RWPE1 (cell line): ENCODE measurements at regions not wholly inside any gene's neighbourhood (a gene's known extent, or its start where the extent isn't known, plus 50 kb on each side); places are given as distances from the start of the nearest gene placed in this dataset.

Source experiments
- CTCF ChIA-PET: fragments of 350-600 bp; sonication (Branson Sonifier 250); formaldehyde crosslinking; extraction: SDS; loops from one replicate; lab custom pipeline; 2021; lab: Yijun Ruan, JAX
- POLR2A ChIA-PET: fragments of 400-600 bp; formaldehyde crosslinking; extraction: SDS; loops from one replicate; lab custom pipeline; 2020; ENCODE audit warnings: antibody characterized with exemption; ENCODE audit not compliant: low non-redundant PET; lab: Yijun Ruan, JAX
- DNase-seq: peaks from one replicate; pipeline ENCODE4 v3.0.0; 2012; ENCODE audit warnings: low spot score
- H3K27ac ChIP-seq: fragments of 450-650 bp; 2 replicates; pipeline ENCODE4 v1.5.1; 2017
- TF ChIP-seq, protein P1 (sequence below): fragments of 450-650 bp; conservative IDR thresholded peaks from 2 replicates; pipeline ENCODE4 v1.5.1; 2017; ENCODE audit warnings: low read depth, mild to moderate bottlenecking

DNA sequence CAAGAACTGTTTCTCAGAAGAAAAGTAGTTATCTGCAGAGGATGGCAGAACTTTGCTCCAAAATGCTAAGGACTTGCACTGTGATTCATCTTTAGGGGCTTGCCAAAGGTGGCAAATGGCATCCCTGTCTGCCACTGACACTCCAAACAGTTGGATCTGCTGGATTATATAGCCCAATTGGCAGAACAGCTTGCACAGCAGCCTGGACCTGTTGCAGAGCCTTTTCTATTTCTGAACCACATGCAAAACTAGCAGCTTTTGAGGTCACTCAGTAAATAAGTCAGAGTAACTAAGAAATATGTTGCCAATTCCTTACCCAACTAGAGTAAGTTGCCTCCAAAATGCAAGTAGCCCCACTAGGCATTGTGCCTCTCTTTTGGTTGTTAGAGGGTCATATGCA, 397.5 kb upstream of the NOVA1 start:
- H3K27ac ChIP-seq, result no peak overlapping the region
- CTCF ChIA-PET, result no interaction called here
- POLR2A ChIA-PET, result no interaction called here
- no peak for DNase-seq
- TF ChIP-seq, protein P1, sequence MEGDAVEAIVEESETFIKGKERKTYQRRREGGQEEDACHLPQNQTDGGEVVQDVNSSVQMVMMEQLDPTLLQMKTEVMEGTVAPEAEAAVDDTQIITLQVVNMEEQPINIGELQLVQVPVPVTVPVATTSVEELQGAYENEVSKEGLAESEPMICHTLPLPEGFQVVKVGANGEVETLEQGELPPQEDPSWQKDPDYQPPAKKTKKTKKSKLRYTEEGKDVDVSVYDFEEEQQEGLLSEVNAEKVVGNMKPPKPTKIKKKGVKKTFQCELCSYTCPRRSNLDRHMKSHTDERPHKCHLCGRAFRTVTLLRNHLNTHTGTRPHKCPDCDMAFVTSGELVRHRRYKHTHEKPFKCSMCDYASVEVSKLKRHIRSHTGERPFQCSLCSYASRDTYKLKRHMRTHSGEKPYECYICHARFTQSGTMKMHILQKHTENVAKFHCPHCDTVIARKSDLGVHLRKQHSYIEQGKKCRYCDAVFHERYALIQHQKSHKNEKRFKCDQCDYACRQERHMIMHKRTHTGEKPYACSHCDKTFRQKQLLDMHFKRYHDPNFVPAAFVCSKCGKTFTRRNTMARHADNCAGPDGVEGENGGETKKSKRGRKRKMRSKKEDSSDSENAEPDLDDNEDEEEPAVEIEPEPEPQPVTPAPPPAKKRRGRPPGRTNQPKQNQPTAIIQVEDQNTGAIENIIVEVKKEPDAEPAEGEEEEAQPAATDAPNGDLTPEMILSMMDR, result no peak

DNA sequence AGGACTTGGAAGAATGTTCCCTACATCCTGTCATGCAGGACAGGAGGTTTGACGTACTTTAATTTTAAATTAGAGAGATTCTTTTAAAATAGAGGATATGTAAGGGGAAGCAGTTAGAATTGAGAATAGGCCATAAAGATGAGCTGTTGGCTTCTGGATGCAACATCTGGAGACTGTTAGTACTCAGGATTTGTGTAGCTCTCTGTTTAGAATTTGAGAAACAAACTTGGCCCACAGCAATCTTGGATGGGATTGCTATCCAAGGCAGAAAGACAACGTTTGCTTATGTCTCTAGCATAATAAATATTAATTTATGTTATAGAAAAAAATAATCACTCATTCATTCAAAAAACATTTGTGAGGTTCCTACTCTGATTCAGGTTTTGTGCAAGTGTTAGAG, 398.4 kb upstream of the NOVA1 start:
- POLR2A ChIA-PET, result no interaction called here
- TF ChIP-seq, protein P1, result no peak
- CTCF ChIA-PET, result interaction anchor here (0.6 kb wide), 1 partner anchor 11 kb away, joined by 3 read pairs; no protein-coding TSS in a partner anchor
- no peak for DNase-seq
- H3K27ac ChIP-seq, result no peak overlapping the region

DNA sequence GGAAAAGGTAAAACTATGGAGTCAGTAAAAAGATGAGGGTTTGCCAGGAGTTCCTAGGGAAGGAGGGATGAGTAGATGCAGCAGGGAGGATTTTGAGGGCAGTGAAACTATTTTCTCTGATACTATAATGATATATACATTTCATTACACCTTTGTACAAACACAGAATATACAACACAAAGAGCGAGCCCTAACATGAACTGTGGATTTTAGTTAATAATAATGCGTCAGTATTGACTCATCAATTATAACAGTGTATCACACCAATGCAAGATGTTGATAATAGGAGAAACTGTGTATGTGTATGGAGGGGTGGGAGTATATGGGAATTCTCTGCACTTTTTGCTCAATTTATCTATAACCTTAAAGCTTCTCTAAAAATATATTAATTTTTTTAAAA, 404.3 kb upstream of the NOVA1 start:
- peak; percentile 10 for DNase-seq
- TF ChIP-seq, protein P1, result no peak
- ChIA-PET POLR2A (no interaction called here), CTCF (no interaction called here)
- no peak overlapping the region for H3K27ac ChIP-seq

DNA sequence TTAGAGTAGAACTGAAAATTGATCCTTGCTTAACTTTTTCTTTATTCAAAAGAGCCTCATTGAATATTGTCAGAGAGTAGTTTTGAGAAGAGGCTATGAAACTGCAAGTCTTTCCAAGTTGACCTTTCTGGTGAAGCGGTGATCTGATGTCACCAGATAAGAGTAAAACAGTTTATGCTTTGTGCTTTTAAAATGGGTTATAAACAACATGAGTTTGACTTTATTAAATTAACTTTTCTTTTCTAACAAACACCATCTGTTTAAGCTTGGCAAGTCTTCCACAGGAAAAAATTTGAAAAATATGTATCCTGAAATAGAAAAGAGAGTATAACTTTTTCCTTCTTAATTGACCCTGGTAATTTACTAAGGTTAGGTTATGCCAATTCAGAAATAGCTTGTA, 408.7 kb upstream of the NOVA1 start:
- no peak for DNase-seq
- POLR2A ChIA-PET, result no interaction called here
- H3K27ac ChIP-seq, result no peak overlapping the region
- CTCF ChIA-PET, result no interaction called here
- TF ChIP-seq, protein P1, result no peak

DNA sequence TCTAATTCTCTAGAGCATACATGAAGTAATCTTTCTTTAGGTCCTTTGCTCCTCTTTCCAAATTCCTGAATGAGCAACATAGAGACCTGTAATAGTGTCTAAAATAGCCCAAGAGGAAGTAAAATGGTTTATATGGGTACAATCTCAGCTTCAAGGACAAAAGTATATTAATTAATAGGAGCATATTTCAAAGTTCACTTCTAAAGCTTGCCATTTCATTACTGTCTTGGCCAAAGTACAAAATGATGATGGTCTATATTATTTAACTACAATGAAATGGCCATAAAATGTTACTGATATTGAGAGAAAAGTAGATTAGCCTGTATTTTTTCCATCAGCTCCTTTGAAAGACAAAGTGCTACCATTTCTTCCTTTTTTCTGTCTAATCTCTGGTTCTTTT, 410.4 kb upstream of the NOVA1 start:
- TF ChIP-seq, protein P1, result no peak
- CTCF ChIA-PET, result no interaction called here
- H3K27ac ChIP-seq, result no peak overlapping the region
- no peak for DNase-seq
- POLR2A ChIA-PET, result interaction anchor here (0.6 kb wide), 1 partner anchor 90 kb away, joined by 3 read pairs; no protein-coding TSS in a partner anchor

DNA sequence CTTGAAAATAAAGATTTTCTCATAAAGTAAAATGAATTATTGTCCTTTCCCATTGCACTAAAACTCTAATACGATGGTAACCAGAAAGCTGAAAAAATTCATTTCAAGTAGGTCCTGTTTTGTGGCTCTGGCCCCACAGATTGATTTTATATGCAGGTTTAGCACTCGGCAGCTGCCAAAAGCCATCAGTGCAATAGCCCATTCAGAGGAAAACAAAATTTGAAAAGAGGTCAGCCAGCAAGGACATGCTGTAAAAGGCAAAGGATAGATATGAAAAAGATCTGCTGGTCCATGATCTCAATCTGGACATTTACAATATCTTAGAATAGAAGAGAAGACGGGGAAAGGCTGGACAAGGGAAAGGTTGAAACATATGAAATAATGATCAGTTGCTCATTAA, 414.8 kb upstream of the NOVA1 start:
- no peak for DNase-seq
- H3K27ac ChIP-seq, result no peak overlapping the region
- ChIA-PET CTCF (no interaction called here), POLR2A (no interaction called here)
- TF ChIP-seq, protein P1, result no peak
